GM21619 (cell line): ENCODE measurements at regions not wholly inside any gene's neighbourhood (a gene's known extent, or its start where the extent isn't known, plus 50 kb on each side); places are given as distances from the start of the nearest gene placed in this dataset.
"Not testable (repeated sequence)": the region's sequence is repeated elsewhere in the genome, so short reads cannot be mapped to it uniquely, and the experiment has no call there.

Experiments
- ATAC-seq: cut with Tn5 transposase; IDR thresholded peaks from one replicate; pipeline ENCODE4 v1.9.1; 2021; ENCODE audit not compliant: unreplicated experiment

- peak; percentile 7 for ATAC-seq
These were observed 303.9 kb downstream of the OTUD1 start for GRCh38 chr10:23742807-23743206.

DNA sequence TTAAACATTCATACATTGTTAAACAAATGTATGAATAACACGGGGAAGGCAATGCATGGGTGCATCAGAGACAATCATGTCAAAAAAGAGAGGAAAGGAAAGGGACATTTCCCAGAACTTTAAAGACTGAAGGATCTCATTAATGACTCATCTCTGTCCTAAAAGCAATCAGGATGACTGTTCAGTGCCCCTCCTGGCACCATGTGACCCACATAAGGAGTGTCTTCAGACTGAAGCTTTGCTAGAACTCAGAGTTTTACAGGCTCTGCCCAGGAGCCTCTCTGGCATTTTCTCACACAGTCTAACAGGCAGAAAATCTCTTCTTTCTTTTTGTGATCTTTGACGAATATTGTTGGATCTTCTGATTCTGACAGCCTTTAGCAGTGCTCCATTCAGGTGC is 315.3 kb downstream of the OTUD1 start:
- no peak for ATAC-seq

GRCh38 chr10:23754941-23755340 is 316.1 kb downstream of the OTUD1 start:
- ATAC-seq, result no peak

DNA sequence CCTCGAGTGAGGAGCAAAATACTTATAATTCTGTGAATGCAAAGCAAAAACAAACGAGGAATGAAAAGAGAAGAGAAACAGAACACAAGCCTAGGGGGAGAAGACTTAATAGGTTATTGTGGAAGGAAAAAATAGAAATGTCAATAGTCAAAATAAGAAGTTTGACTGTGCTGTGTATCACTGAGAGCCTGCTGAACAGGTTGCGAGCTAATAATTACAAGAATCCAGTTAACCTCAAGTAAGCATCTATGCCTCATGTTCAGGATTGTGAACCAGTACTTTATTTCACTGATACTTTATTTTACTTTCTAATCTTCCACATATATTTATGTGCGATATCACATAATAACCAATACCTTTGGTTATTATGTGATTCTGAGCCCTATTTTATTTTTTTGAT is 316.7 kb downstream of the OTUD1 start:
- no peak for ATAC-seq

DNA sequence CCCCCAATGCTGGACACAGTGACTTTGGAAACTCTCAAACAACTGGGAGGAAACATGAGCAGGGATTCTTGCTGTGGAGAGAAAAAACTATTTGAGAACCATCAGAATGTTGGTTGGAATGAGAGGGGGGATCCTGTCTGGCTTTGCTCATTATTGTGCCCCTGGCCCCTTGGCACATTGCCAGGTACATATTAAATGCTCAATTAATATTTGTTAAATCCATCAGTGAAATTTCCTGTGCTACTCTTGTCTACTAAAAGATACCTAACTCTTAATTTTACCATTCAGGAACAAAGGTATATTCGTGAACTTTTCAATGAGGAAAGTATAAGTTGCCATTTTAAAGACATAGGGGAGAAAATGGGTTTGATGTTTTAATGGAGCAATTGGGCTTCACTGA is 329.4 kb downstream of the OTUD1 start:
- ATAC-seq, result no peak

DNA sequence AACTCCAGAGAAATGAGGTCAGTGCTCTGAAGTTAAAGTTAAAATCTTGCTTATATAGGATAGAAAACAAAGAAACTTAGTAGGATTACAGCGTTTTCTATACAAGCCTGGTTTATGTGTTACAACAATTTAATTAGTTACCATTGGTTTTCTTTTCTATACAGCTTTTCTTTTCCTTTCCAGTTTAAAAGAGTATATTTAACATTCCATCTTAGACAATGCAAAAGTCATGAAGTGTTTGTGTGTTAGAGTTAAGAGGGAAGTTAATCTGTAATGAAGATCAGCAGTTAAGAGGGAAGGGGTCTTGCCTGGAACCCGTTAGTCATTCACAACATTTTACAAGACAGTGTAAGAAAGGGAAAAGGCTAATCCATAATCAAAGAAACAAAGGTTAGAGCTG is 338.3 kb downstream of the OTUD1 start:
- no peak for ATAC-seq

GRCh38 chr10:23779301-23779700 is 340.4 kb downstream of the OTUD1 start:
- no peak for ATAC-seq

GRCh38 chr10:23780331-23780730 is 341.5 kb downstream of the OTUD1 start:
- ATAC-seq, result no peak

- ATAC-seq, result no peak
These were observed 347.7 kb downstream of the OTUD1 start for GRCh38 chr10:23786594-23786993.

GRCh38 chr10:23793577-23793976 is 354.7 kb downstream of the OTUD1 start:
- no peak for ATAC-seq

DNA sequence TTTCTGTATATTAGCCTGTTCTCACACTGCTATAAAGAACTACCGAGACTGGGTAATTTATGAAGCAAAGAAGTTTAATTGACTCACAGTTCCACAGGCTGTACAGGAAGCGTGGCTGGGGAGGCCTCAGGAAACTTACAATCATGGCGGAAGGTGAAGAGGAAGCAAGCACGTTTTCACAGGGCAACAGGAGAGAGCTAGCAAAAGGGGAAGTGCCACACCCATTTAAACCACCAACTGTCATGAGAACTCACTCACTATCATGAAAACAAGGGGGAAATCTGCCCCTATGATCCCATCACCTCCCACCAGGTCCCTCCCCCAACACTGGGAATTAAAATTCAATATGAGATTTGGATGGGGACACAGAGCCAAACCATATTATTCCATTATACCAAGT is 358.6 kb downstream of the OTUD1 start:
- not testable (repeated sequence) for ATAC-seq

GRCh38 chr10:23804125-23804524 is 365.2 kb downstream of the OTUD1 start:
- ATAC-seq, result no peak

DNA sequence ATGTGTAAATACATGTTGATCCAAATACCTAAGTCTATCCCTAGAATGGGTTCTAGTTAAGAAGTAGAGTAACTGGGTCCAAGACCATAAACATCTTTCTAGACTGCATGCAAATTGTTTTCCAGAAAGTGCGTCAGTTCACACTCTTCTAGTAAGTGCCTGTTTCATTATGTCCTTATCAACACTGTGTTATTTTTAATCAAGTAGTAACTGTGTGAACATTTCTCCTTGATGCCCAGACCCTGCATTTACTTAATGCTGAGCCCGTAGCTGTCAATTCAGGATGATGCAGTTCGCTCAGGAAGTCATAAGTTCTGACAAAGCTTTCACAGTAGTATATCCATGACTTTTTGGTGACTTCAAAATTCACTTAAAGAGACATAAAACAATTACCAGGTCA is 374.8 kb downstream of the OTUD1 start:
- no peak for ATAC-seq

DNA sequence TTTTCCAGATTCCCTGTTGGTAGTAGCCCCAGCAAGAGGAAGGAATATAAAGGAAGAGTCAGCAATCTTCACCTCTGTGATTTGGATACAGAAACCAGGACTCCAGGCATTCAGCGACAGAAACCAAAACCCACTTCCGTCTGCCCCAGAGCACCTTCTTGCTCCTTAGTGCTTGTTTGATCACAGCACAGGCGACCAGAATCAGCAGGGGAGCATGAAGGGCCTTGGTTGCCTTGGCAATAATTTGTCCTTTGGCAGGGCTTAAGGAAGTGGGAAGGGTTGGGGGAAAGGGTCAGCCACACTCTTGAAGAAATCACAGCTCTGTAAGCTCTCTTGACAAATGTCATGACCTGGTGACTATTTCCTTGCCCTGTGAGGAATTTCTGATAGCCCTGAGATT is 379.6 kb downstream of the OTUD1 start:
- ATAC-seq, result no peak

GRCh38 chr10:23820792-23821191 is 381.9 kb downstream of the OTUD1 start:
- no peak for ATAC-seq

GRCh38 chr10:23824822-23825221 is 384.1 kb upstream of the KIAA1217 start:
- no peak for ATAC-seq

GRCh38 chr10:23826421-23826820 is 382.5 kb upstream of the KIAA1217 start:
- no peak for ATAC-seq

GRCh38 chr10:23829556-23829955 is 379.4 kb upstream of the KIAA1217 start:
- ATAC-seq, result no peak

DNA sequence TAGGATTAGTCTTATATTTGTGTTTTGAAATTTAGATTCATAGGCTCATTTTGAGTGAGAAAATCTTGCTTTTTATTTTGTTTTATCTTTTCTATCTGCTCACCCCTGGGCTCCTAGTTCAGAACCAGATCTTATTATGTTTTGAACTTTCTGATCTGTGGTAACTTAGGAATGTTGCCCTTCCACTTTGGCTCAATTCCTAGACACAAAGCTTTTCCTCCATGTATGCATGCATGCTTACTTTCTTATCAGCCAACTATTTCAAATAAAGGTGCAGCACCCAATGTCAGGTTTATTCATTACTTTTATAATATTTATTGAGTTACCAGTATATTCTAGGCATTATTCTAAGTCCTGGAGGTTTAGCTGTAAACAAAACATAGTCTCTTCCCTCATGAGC is 374.8 kb upstream of the KIAA1217 start:
- ATAC-seq, result no peak

GRCh38 chr10:23850631-23851030 is 358.3 kb upstream of the KIAA1217 start:
- ATAC-seq, result no peak

DNA sequence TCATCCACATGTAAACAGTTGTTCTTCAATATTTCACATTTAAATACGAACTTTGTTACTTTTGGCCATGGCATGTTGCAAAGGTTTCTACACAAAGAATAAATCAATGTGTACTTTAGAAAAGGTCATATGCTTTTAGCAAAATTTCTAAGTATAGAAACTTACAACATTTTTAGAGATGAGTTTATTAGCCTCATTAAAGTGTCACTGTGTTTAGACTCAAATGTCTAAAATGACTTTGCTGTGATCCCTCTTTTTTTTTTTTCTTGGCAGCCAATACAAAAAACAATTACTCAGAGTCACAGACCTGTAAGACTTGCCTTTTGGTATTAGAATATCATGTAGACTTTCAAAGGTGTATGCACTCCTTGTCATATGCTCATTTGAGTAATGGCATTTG is 349.3 kb upstream of the KIAA1217 start:
- ATAC-seq, result no peak

- ATAC-seq, result no peak
These were observed 344.2 kb upstream of the KIAA1217 start for GRCh38 chr10:23864631-23865147.

- not testable (repeated sequence) for ATAC-seq
These were observed 342.0 kb upstream of the KIAA1217 start for GRCh38 chr10:23866985-23867384.

DNA sequence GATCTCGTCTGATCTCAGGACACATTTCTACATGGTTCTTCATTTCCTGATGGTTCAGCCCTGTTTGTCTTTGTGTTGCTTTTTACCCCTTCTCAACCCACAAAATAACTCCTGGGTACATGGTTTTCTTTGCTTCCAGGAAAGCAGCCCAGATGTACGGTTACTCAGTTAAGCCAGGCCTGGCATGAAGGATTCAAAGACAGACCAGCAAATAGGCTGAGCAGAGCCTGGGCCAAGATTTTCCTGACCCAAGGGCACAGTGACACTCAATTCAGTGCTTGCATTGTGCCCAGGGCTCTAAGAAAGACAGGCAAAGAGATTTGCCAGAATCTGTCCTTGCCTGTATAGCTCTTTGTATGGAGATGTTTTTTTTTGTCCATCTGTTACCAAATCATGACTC is 340.8 kb upstream of the KIAA1217 start:
- no peak for ATAC-seq
